SKM-1 treated with dmso at 0.1 percent for 144 hours (cell line): ENCODE measurements at regions not wholly inside any gene's neighbourhood (a gene's known extent, or its start where the extent isn't known, plus 50 kb on each side); places are given as distances from the start of the nearest gene placed in this dataset.
"Not testable (repeated sequence)": the region's sequence is repeated elsewhere in the genome, so short reads cannot be mapped to it uniquely, and the experiment has no call there.

Experiments
- DNase-seq: peaks from one replicate; lab custom pipeline; 2025; ENCODE audit not compliant: unreplicated experiment; lab: John Stamatoyannopoulos, UW

GRCh38 chr5:99614888-99615287 lies 686.1 kb upstream of the CHD1 start:
- DNase-seq, result no peak

- no peak for DNase-seq
Observed at GRCh38 chr5:99607124-99607523, 678.3 kb upstream of the CHD1 start.

GRCh38 chr5:99605904-99606303 lies 677.1 kb upstream of the CHD1 start:
- DNase-seq, result peak; percentile 14

GRCh38 chr5:99600952-99601351 lies 672.1 kb upstream of the CHD1 start:
- DNase-seq, result no peak

- no peak for DNase-seq
Observed at GRCh38 chr5:99590806-99591205, 662.0 kb upstream of the CHD1 start.

GRCh38 chr5:99589424-99589823 lies 660.6 kb upstream of the CHD1 start:
- DNase-seq, result no peak

- no peak for DNase-seq
Observed at GRCh38 chr5:99587983-99588382, 659.2 kb upstream of the CHD1 start.

GRCh38 chr5:99586878-99587277 lies 658.1 kb upstream of the CHD1 start:
- peak; percentile 46 for DNase-seq

- not testable (repeated sequence) for DNase-seq
Observed at GRCh38 chr5:99581204-99581603, 652.4 kb upstream of the CHD1 start.

- DNase-seq, result not testable (repeated sequence)
Observed at GRCh38 chr5:99562937-99563627, 634.3 kb upstream of the CHD1 start.

GRCh38 chr5:99553211-99553810 lies 624.5 kb upstream of the CHD1 start:
- DNase-seq, result no peak

GRCh38 chr5:99544356-99544755 lies 615.5 kb upstream of the CHD1 start:
- DNase-seq, result no peak

GRCh38 chr5:99543841-99544240 lies 615.0 kb upstream of the CHD1 start:
- no peak for DNase-seq

GRCh38 chr5:99534241-99534640 lies 605.4 kb upstream of the CHD1 start:
- DNase-seq, result not testable (repeated sequence)

GRCh38 chr5:99521666-99522065 lies 592.9 kb upstream of the CHD1 start:
- not testable (repeated sequence) for DNase-seq

- DNase-seq, result not testable (repeated sequence)
Observed at GRCh38 chr5:99515864-99516490, 587.2 kb upstream of the CHD1 start.

GRCh38 chr5:99510237-99510866 lies 581.5 kb upstream of the CHD1 start:
- not testable (repeated sequence) for DNase-seq

- DNase-seq, result not testable (repeated sequence)
Observed at GRCh38 chr5:99509064-99509463, 580.3 kb upstream of the CHD1 start.

- DNase-seq, result not testable (repeated sequence)
Observed at GRCh38 chr5:99495456-99495855, 566.6 kb upstream of the CHD1 start.

GRCh38 chr5:99478450-99478849 lies 549.6 kb upstream of the CHD1 start:
- not testable (repeated sequence) for DNase-seq

- not testable (repeated sequence) for DNase-seq
Observed at GRCh38 chr5:99473328-99473727, 544.5 kb upstream of the CHD1 start.

- not testable (repeated sequence) for DNase-seq
Observed at GRCh38 chr5:99471726-99472125, 542.9 kb upstream of the CHD1 start.
